ENCODE measurements at regions not wholly inside any gene's neighbourhood (a gene's known extent, or its start where the extent isn't known, plus 50 kb on each side); places are given as distances from the start of the nearest gene placed in this dataset.
A peak's percentile ranks its signal among the peaks of the same experiment; 100 is the strongest.

GRCh38 chr5:115402092-115402491 lies 105.6 kb upstream of the CCDC112 start:
- peaks cover 10% of the 10 kb centered on the region for H3K4me1 ChIP-seq (ENCODE audit: insufficient read depth, low read length)
- H3K9me2 ChIP-seq (replicated peaks; ENCODE audit: low read length), result no peaks in the 10 kb centered on the region
- H3K27ac ChIP-seq (ENCODE audit: low read length), result no peak overlapping the region
- TF ChIP-seq CTCF (conservative IDR thresholded peaks at IDR 0.05; ENCODE audit: low read depth, low read length) (no peak), EZH2phosphoT487 (IDR thresholded peaks at IDR 0.05; ENCODE audit: borderline replicate concordance, low read length) (no peak), EZH2 (IDR thresholded peaks at IDR 0.05; ENCODE audit: low read length, unreplicated experiment) (no peak)
- no peaks in the 10 kb centered on the region for H3F3A ChIP-seq (ENCODE audit: low read length, unreplicated experiment)
- CTCF ChIA-PET, result no interaction called here
- no peak overlapping the region for H3K9ac ChIP-seq (ENCODE audit: low read length)
- no peak overlapping the region for H3K4me2 ChIP-seq (ENCODE audit: low read length)
- no peaks in the 10 kb centered on the region for H3K36me3 ChIP-seq (ENCODE audit: low read depth, low read length)
- POLR2A ChIA-PET (ENCODE audit: unreplicated experiment), result no interaction called here
- DNase-seq (no peak), ATAC-seq (no peak)
- H3K4me3 ChIP-seq (ENCODE audit: low read length), result no peak overlapping the region
- intact Hi-C loops (cut with micrococcal nuclease), result no loop called here
- H4K20me1 ChIP-seq (ENCODE audit: low read length), result no peaks in the 10 kb centered on the region
- BruUV-seq (replicated peaks), result no TSS peak
- H3K27me3 ChIP-seq (ENCODE audit: low read length), result no peaks in the 10 kb centered on the region
- no peak overlapping the region for H2AFZ ChIP-seq (ENCODE audit: low read length)
- no peaks in the 10 kb centered on the region for H3K9me3 ChIP-seq (ENCODE audit: low read length)
- no peaks in the 10 kb centered on the region for H3K79me2 ChIP-seq (ENCODE audit: low read length)

GRCh38 chr5:115398719-115399118 lies 102.3 kb upstream of the CCDC112 start:
- BruUV-seq (replicated peaks), result no TSS peak
- H3K27me3 ChIP-seq (ENCODE audit: low read length), result no peaks in the 10 kb centered on the region
- intact Hi-C loops (cut with micrococcal nuclease), result no loop called here
- TF ChIP-seq EZH2 (IDR thresholded peaks at IDR 0.05; ENCODE audit: low read length, unreplicated experiment), result no peak
- no peak for TF ChIP-seq EZH2phosphoT487 (IDR thresholded peaks at IDR 0.05; ENCODE audit: borderline replicate concordance, low read length)
- no peak for TF ChIP-seq CTCF (conservative IDR thresholded peaks at IDR 0.05; ENCODE audit: low read depth, low read length)
- no peak overlapping the region for H3K27ac ChIP-seq (ENCODE audit: low read length)
- ATAC-seq (peak; percentile 62), DNase-seq (peak; percentile 68)
- H3F3A ChIP-seq (ENCODE audit: low read length, unreplicated experiment), result no peaks in the 10 kb centered on the region
- no peaks in the 10 kb centered on the region for H4K20me1 ChIP-seq (ENCODE audit: low read length)
- no peaks in the 10 kb centered on the region for H3K79me2 ChIP-seq (ENCODE audit: low read length)
- H3K9me2 ChIP-seq (replicated peaks; ENCODE audit: low read length), result no peaks in the 10 kb centered on the region
- H3K9me3 ChIP-seq (ENCODE audit: low read length), result no peaks in the 10 kb centered on the region
- H3K4me2 ChIP-seq (ENCODE audit: low read length), result no peak overlapping the region
- no peaks in the 10 kb centered on the region for H3K36me3 ChIP-seq (ENCODE audit: low read depth, low read length)
- H3K4me1 ChIP-seq (ENCODE audit: insufficient read depth, low read length), result peaks cover 10% of the 10 kb centered on the region
- H3K4me3 ChIP-seq (ENCODE audit: low read length), result no peak overlapping the region
- ChIA-PET POLR2A (ENCODE audit: unreplicated experiment) (no interaction called here), CTCF (no interaction called here)
- no peak overlapping the region for H3K9ac ChIP-seq (ENCODE audit: low read length)
- H2AFZ ChIP-seq (ENCODE audit: low read length), result no peak overlapping the region

- H3K4me3 ChIP-seq (ENCODE audit: low read length), result no peak overlapping the region
- ATAC-seq (no peak), DNase-seq (no peak)
- H3K27me3 ChIP-seq (ENCODE audit: low read length), result no peaks in the 10 kb centered on the region
- ChIA-PET POLR2A (ENCODE audit: unreplicated experiment) (no interaction called here), CTCF (no interaction called here)
- H4K20me1 ChIP-seq (ENCODE audit: low read length), result no peaks in the 10 kb centered on the region
- intact Hi-C loops (cut with micrococcal nuclease), result no loop called here
- H3K9me3 ChIP-seq (ENCODE audit: low read length), result no peaks in the 10 kb centered on the region
- no peaks in the 10 kb centered on the region for H3K36me3 ChIP-seq (ENCODE audit: low read depth, low read length)
- no peaks in the 10 kb centered on the region for H3K79me2 ChIP-seq (ENCODE audit: low read length)
- no peaks in the 10 kb centered on the region for H3K4me1 ChIP-seq (ENCODE audit: insufficient read depth, low read length)
- H3F3A ChIP-seq (ENCODE audit: low read length, unreplicated experiment), result no peaks in the 10 kb centered on the region
- H3K4me2 ChIP-seq (ENCODE audit: low read length), result no peak overlapping the region
- no peak overlapping the region for H3K27ac ChIP-seq (ENCODE audit: low read length)
- no peak overlapping the region for H2AFZ ChIP-seq (ENCODE audit: low read length)
- BruUV-seq (replicated peaks), result no TSS peak
- TF ChIP-seq EZH2 (IDR thresholded peaks at IDR 0.05; ENCODE audit: low read length, unreplicated experiment) (no peak), EZH2phosphoT487 (IDR thresholded peaks at IDR 0.05; ENCODE audit: borderline replicate concordance, low read length) (no peak), CTCF (conservative IDR thresholded peaks at IDR 0.05; ENCODE audit: low read depth, low read length) (no peak)
- no peaks in the 10 kb centered on the region for H3K9me2 ChIP-seq (replicated peaks; ENCODE audit: low read length)
- no peak overlapping the region for H3K9ac ChIP-seq (ENCODE audit: low read length)
Observed at GRCh38 chr5:115396688-115397087, 100.2 kb upstream of the CCDC112 start.
